ENCODE measurements at regions not wholly inside any gene's neighbourhood (a gene's known extent, or its start where the extent isn't known, plus 50 kb on each side); places are given as distances from the start of the nearest gene placed in this dataset.
"Not testable (repeated sequence)": the region's sequence is repeated elsewhere in the genome, so short reads cannot be mapped to it uniquely, and the experiment has no call there.

DNA sequence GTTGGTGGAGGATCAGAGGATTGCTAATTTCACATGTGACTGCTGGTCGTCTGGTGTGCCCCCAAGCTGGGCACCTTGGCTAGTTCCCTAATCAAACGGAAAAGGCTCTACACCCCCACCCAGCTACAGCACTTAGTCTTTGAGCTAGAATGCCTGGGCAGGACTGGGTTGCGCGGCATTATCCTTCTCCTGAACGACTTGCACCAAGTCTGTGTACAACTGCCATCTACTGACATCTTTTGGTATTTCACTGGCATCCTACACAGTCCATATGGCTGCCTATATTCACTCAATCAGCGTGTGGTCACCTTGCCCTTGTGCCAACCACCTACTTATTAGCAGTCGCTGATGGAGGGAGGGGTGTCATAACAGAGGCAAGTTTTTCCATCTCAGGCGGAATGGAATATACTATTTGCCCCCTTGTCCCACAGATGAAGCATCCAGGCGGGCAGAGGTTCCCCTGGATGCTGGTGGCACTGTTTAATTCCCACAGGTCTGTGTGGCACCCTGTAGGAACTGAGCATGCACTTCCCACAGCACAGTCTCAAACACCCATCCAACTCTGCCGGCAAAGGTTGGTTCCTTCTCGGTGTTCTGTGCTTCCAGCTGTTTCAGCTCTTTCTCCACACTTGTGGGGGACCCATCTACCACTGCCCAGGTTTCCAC lies 150.1 kb downstream of the OSTF1 start:
- Mint-ChIP-seq H3K9me3 (peaks cover 5% of the 10 kb centered on the region), H3K4me1 (no peaks in the 10 kb centered on the region), H3K36me3 (ENCODE audit: low read depth) (no peaks in the 10 kb centered on the region)

DNA sequence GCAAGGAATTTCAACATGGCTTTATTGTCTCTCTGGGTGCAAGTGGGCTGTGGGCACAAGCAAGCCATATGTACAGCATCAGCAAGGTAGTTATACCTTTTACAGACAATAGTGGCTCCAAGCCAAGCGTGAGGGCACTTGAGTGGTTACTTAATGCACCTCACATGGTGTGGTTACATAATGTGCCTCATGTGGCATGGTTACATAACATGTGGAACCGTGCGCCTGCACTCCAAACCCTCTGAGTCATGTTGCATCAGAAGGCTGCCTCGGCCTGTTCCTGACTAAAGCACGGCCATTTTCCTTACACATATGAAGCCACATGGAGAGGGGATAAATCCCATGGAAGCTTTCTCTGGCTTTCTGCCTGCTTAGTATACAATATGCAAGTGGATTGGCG lies 150.9 kb downstream of the OSTF1 start:
- Mint-ChIP-seq H3K9me3 (peaks cover 5% of the 10 kb centered on the region), H3K36me3 (ENCODE audit: low read depth) (no peaks in the 10 kb centered on the region), H3K27ac (no peak overlapping the region), H3K4me3 (no peak overlapping the region), H3K4me1 (no peaks in the 10 kb centered on the region), H3K27me3 (no peaks in the 10 kb centered on the region)
- ATAC-seq (replicated peaks) = no peak

More for the DNA sequence above, 150.1 kb downstream of the OSTF1 start:
- no peaks in the 10 kb centered on the region for H3K27me3 Mint-ChIP-seq
- H3K4me3 Mint-ChIP-seq = no peak overlapping the region
- no peak overlapping the region for H3K27ac Mint-ChIP-seq
- ATAC-seq (replicated peaks) = peak; percentile 92

DNA sequence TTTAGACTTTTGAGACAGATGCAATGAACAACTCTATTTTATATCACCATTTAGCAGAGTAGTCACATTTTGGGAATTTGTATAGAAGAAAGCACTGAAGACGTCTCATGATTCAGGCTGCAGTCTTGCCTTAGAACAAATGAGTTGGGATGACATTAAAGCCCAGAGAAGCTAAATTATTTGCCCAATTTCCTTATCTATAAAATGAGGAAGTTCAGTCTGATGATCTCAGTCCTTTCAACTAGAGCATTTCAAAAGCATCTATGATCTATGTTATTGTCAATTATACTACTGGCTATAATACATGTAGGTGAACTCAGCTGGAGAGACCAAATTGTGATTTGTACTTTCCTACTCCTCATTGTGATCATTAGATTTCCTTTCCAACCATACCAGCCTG lies 154.1 kb downstream of the OSTF1 start:
- no peaks in the 10 kb centered on the region for H3K4me1 Mint-ChIP-seq
- H3K27me3 Mint-ChIP-seq = no peaks in the 10 kb centered on the region
- peaks cover 5% of the 10 kb centered on the region for H3K36me3 Mint-ChIP-seq (ENCODE audit: low read depth)
- ATAC-seq (replicated peaks) = no peak
- H3K4me3 Mint-ChIP-seq = no peak overlapping the region
- H3K27ac Mint-ChIP-seq = no peak overlapping the region
- H3K9me3 Mint-ChIP-seq = peaks cover 6% of the 10 kb centered on the region

DNA sequence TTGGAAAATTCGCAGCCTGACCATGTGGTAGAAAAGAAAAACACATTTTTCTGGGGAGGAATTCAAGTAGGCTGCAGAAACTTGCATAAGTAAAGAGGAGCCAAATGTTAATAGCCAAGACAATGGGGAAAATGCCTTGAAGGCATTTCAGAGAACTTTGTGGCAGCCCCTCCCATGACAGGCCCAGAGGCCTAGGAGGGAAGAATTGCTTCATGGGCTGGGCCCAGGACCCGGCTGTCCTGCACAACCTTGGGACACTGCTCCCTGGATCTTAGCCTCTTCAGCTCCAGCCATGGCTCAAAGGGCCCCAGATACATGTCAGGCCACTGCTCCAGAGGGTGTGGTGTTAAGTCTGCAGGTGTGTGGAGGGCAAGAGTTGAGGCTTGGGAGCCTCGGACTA lies 158.6 kb downstream of the OSTF1 start:
- H3K9me3 Mint-ChIP-seq = peaks cover 21% of the 10 kb centered on the region
- H3K36me3 Mint-ChIP-seq (ENCODE audit: low read depth) = peaks cover 34% of the 10 kb centered on the region
- no peak overlapping the region for H3K27ac Mint-ChIP-seq
- ATAC-seq (replicated peaks) = no peak
- no peaks in the 10 kb centered on the region for H3K27me3 Mint-ChIP-seq
- H3K4me3 Mint-ChIP-seq = no peak overlapping the region
- no peaks in the 10 kb centered on the region for H3K4me1 Mint-ChIP-seq

DNA sequence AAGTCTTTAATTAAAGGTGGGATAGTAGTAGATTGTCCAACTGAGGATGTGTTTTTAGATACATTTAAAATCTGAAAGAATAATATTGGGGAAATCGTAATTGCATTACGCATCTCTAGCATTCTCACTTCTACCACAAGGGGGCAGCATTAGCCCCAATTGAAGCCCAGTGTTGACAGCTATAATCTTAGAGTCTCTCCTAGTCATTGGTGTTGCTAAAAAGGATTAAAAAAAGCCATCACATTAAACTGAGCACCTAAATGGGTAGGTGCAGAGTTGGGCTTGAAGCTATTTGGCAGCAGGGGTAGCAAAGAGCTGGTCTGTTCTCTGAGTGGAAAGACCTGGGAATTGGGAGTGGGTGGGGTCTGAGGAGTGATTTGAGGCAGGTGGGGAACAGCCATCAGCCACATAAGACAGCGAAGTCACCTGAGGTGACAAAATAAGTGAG lies 177.2 kb downstream of the OSTF1 start:
- no peak overlapping the region for H3K4me3 Mint-ChIP-seq
- no peaks in the 10 kb centered on the region for H3K4me1 Mint-ChIP-seq
- ATAC-seq (replicated peaks) = peak; percentile 52

DNA sequence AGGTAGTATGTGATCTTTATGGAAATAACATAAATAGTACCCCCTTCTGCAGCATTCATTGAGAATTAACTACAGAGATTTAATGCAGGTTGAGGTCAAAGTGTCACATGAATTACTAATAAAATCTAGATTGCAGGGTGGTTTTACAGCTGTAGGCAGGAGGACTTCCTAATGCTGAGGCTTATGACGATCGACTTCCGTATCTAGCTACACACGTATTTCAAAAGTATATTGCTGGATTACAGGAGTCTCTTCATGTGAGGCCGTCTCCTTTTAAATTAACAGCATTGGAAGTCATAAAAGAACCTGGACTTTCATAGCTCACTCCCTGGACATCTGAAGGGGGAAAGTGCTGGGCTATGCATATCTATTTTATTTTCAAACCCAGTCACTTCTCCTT lies 180.9 kb downstream of the OSTF1 start:
- no peak for ATAC-seq (replicated peaks)

More for the DNA sequence above, 177.2 kb downstream of the OSTF1 start:
- H3K9me3 Mint-ChIP-seq = no peaks in the 10 kb centered on the region
- no peak overlapping the region for H3K27ac Mint-ChIP-seq
- H3K27me3 Mint-ChIP-seq = no peaks in the 10 kb centered on the region
- H3K36me3 Mint-ChIP-seq (ENCODE audit: low read depth) = no peaks in the 10 kb centered on the region

DNA sequence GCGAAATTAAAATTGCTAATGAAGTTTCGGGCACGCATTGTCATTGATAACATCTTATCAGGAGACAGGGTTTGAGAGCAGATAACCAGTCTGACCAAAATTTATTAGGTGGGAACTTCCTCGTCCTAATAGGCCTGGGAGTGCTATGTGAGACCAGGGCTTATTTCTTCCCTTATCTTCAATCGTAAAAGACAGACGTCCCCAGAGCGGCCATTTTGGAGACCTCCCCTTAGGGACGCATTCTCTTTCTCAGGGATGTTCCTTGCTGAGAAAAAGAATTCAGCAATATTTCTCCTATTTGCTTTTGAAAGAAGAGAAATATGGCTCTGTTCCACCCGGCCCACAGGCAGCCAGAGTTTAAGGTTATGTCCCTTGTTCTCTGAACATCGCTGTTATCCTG lies 184.7 kb downstream of the OSTF1 start:
- not testable (repeated sequence) for H3K27ac Mint-ChIP-seq; H3K4me3 Mint-ChIP-seq; ATAC-seq (replicated peaks); H3K36me3 Mint-ChIP-seq (ENCODE audit: low read depth); H3K9me3 Mint-ChIP-seq; H3K27me3 Mint-ChIP-seq; H3K4me1 Mint-ChIP-seq

More for the DNA sequence above, 180.9 kb downstream of the OSTF1 start:
- H3K4me1 Mint-ChIP-seq = no peaks in the 10 kb centered on the region
- H3K9me3 Mint-ChIP-seq = peaks cover 6% of the 10 kb centered on the region
- H3K27me3 Mint-ChIP-seq = no peaks in the 10 kb centered on the region
- H3K4me3 Mint-ChIP-seq = no peak overlapping the region
- no peaks in the 10 kb centered on the region for H3K36me3 Mint-ChIP-seq (ENCODE audit: low read depth)
- H3K27ac Mint-ChIP-seq = no peak overlapping the region

DNA sequence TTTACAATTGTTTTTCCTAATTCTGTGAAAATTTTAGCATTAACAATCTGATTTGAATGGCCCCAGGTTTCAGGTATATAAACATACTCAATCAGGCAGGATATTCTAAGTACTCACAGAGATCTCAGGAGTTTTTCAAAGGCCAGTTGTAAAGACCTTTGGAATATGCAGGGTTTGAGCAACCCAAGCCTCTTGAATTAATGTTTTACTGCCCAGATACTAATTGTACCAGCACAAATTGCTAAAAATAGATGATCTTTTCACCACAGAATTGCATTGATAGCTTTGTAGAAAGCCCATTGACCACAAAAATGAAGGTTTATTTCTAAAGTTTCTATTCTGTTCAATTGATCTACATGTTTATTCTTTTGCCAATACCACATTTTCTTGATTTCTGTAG lies 186.5 kb downstream of the OSTF1 start:
- Mint-ChIP-seq H3K27me3 (no peaks in the 10 kb centered on the region), H3K36me3 (ENCODE audit: low read depth) (no peaks in the 10 kb centered on the region), H3K4me1 (no peaks in the 10 kb centered on the region), H3K9me3 (peaks cover 11% of the 10 kb centered on the region), H3K4me3 (no peak overlapping the region), H3K27ac (no peak overlapping the region)
- ATAC-seq (replicated peaks) = no peak

DNA sequence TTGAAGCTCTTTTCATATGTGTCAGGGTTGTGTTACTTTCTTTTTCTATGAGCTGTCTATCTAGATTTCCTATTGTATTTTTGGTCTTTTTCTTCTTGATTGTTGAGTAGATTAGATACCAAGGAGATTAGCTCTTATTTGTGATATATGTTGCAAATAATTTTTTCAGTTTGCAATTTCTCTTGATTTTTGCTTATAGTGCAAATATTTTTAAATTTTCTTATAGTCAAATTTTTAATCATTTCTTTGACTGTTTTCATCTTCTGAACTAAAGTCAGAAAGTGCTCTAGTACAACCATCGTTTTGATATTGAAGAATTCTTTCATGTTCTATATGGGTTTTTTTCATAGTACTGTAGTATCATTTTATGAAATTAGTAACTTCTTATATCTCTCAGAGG lies 193.7 kb downstream of the OSTF1 start:
- Mint-ChIP-seq H3K27me3 (no peaks in the 10 kb centered on the region), H3K27ac (no peak overlapping the region), H3K4me1 (no peaks in the 10 kb centered on the region), H3K36me3 (ENCODE audit: low read depth) (no peaks in the 10 kb centered on the region), H3K4me3 (no peak overlapping the region), H3K9me3 (peaks cover 13% of the 10 kb centered on the region)
- no peak for ATAC-seq (replicated peaks)

DNA sequence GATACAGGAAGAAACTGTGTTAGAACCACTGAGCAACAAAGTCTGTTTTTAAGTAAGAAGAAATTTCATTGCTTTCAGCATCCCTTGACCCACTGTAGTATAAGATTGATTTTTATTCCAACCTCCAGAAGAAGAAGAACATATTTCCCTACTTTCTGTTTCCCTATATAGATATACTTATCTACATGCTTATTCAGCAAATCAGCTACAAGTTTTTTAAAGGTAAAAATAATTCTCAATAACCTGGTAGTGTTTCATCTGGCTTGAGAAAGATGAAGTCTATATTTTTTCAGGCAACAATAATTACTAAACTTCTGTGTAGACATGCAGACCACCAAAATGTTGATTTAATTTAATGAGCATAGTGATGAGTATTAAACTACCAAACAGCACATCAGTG lies 201.0 kb downstream of the OSTF1 start:
- Mint-ChIP-seq H3K4me3 (no peak overlapping the region), H3K36me3 (ENCODE audit: low read depth) (no peaks in the 10 kb centered on the region), H3K4me1 (no peaks in the 10 kb centered on the region), H3K27me3 (no peaks in the 10 kb centered on the region), H3K9me3 (peaks cover 13% of the 10 kb centered on the region), H3K27ac (no peak overlapping the region)
- no peak for ATAC-seq (replicated peaks)

DNA sequence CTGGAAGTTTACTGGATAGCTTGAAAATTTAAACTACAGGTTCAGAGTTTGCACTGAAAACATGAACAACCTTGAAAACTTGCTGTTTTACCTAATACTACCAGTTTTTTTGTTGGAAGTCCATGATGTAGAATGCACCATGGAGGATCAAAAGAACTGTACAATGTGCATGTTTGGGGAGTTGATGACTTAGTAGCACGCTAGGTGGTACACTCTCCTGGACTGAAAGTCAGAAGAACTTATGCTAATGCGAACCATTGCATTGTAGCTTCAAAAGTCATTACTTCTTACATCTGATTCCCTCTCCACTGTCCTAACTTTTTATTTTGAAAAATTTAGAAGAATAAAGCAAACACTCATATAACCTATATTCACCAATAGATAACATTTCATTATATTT lies 211.0 kb downstream of the OSTF1 start:
- ATAC-seq (replicated peaks) = no peak

DNA sequence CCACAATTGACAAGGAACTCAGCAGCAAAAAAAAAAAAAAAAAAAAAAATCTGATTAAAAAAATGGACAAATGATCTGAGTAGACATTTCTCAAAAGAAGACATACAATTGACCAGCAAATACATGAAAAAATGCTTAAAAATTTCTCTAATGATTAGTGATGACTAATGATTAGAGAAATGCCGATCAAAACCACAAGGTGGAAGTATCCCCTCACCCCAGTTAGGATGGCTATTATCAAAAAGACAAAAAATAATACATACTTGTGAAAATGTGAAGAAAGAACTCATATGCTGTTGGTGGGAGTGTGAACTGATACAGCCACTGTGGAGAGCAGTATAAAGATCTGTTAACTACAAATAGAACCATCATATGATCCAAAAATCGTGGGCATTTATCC lies 245.3 kb downstream of the OSTF1 start:
- Mint-ChIP-seq H3K9me3 (peaks cover 18% of the 10 kb centered on the region), H3K4me3 (no peak overlapping the region), H3K36me3 (ENCODE audit: low read depth) (no peaks in the 10 kb centered on the region), H3K27me3 (no peaks in the 10 kb centered on the region), H3K4me1 (no peaks in the 10 kb centered on the region), H3K27ac (no peak overlapping the region)
- ATAC-seq (replicated peaks) = no peak

More for the DNA sequence above, 211.0 kb downstream of the OSTF1 start:
- Mint-ChIP-seq H3K9me3 (no peaks in the 10 kb centered on the region), H3K4me1 (no peaks in the 10 kb centered on the region), H3K4me3 (no peak overlapping the region), H3K27ac (no peak overlapping the region), H3K36me3 (ENCODE audit: low read depth) (no peaks in the 10 kb centered on the region), H3K27me3 (no peaks in the 10 kb centered on the region)

DNA sequence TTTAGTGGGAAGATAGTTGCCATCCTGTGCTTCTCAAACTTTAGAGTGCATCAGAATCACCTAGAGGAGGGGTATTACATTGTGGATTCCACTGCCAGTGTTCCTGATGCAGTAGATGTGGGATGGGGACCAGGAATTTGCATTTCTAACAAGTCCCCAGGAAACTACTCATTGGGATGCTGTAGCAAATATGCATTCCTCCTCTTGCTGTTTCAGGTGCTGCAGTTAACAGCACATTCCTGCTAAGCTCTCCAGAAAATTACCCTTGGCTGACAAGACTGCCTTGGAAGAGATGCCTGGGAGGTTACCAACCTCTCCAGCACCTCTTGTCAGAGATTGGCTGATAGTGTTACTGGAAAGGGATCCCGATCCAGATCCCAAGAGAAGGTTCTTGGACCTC lies 270.5 kb downstream of the OSTF1 start:
- Mint-ChIP-seq H3K36me3 (ENCODE audit: low read depth) (no peaks in the 10 kb centered on the region), H3K4me3 (no peak overlapping the region), H3K27ac (no peak overlapping the region), H3K9me3 (peaks cover 11% of the 10 kb centered on the region), H3K4me1 (no peaks in the 10 kb centered on the region), H3K27me3 (no peaks in the 10 kb centered on the region)
- no peak for ATAC-seq (replicated peaks)

DNA sequence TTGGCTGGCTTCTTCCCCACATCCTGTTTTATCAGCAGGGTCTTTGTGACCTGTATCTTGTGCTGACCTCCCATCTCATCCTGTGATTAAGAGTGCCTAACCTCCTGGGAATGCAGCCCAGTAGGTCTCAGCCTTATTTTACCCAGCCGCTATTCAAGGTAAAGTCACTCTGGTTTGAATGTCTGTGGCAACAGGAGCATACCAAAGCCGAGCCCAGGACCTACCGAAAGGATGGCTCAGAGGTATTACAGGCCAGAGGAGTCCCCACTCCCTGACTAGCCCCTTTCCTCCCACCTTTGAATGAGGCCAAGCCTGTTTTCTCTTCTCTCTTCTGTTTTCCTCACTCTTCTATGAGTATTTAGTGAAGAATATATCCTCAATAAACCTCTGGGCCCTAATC lies 271.3 kb downstream of the OSTF1 start:
- Mint-ChIP-seq H3K4me1 (no peaks in the 10 kb centered on the region), H3K36me3 (ENCODE audit: low read depth) (no peaks in the 10 kb centered on the region), H3K9me3 (peaks cover 13% of the 10 kb centered on the region), H3K27ac (no peak overlapping the region), H3K4me3 (no peak overlapping the region), H3K27me3 (no peaks in the 10 kb centered on the region)
- ATAC-seq (replicated peaks) = no peak

DNA sequence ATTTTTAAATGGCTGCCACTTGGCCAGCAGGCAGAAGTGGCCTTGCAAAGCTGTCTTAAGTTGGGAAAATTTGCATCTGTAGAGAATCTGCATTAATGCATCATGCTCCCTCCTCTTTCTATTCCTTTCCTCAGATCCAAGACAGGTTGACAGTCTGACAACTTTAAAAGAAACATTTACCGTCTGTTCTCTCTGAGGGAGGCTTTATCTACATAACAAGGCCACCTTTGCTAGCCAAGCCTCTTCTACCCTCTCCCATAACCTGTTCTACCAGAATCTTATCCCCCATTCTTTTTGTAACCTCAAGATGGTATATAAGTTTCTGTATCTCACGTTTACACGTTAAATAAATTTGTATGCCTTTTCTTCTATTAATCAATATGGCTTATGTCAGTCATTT lies 271.9 kb downstream of the OSTF1 start:
- no peak overlapping the region for H3K27ac Mint-ChIP-seq

DNA sequence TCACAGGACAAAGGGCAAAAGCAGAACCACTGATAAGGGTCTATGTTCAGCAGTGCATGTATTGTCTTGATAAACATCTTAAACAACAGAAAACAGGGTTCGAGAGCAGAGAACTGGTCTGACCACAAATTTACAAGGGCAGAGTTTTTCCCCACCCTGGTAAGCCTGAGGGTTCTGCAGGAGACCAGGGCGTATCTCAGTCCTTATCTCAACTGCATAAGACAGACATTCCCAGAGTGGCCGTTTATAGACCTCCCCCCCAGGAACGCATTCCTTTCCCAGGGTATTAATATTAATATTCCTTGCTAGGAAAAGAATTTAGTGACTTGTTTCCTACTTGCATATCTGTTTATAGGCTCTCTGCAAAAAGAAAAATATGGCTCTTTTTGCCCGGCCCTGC lies 274.1 kb downstream of the OSTF1 start:
- H3K27ac Mint-ChIP-seq; H3K4me3 Mint-ChIP-seq; H3K27me3 Mint-ChIP-seq; ATAC-seq (replicated peaks); H3K36me3 Mint-ChIP-seq (ENCODE audit: low read depth); H3K4me1 Mint-ChIP-seq: not testable (repeated sequence)
- H3K9me3 Mint-ChIP-seq = peaks cover 16% of the 10 kb centered on the region

More for the DNA sequence above, 271.9 kb downstream of the OSTF1 start:
- Mint-ChIP-seq H3K27me3 (no peaks in the 10 kb centered on the region), H3K4me3 (no peak overlapping the region), H3K9me3 (peaks cover 16% of the 10 kb centered on the region), H3K4me1 (no peaks in the 10 kb centered on the region), H3K36me3 (ENCODE audit: low read depth) (no peaks in the 10 kb centered on the region)
- ATAC-seq (replicated peaks) = no peak
